CD14-positive monocyte (primary cell): ENCODE measurements at regions not wholly inside any gene's neighbourhood (a gene's known extent, or its start where the extent isn't known, plus 50 kb on each side); places are given as distances from the start of the nearest gene placed in this dataset.
A peak's percentile ranks its signal among the peaks of the same experiment; 100 is the strongest.

Experiments used
- DNase-seq, 3 donors: peaks; one replicate each; pipeline ENCODE4 v3.0.0-alpha.2; 2011 to 2022
- H2AFZ ChIP-seq: 2 replicates; pipeline ENCODE4 v1.6.0; 2012; ENCODE audit warnings: mild to moderate bottlenecking, low read depth, low read length, inconsistent platforms; ENCODE audit not compliant: insufficient read depth, poor library complexity, severe bottlenecking
- H3K27ac ChIP-seq, 2 donors: 1 replicate in 1 of 2; 2 replicates in 1 of 2; pipeline ENCODE4 v1.5.1; 2012 to 2013; ENCODE audit warnings: low read length in 2 of 2, control low read depth in 1 of 2, inconsistent platforms in 1 of 2, low read depth in 1 of 2, mild to moderate bottlenecking in 1 of 2
- H3K27me3 ChIP-seq, 2 donors: one replicate each; pipeline versions ENCODE4 v1.6.0 to v1.6.1; 2011 to 2013; ENCODE audit warnings: low read length in 2 of 2; ENCODE audit not compliant: control insufficient read depth in 2 of 2, insufficient read depth in 2 of 2
- H3K36me3 ChIP-seq, 2 donors: replicated peaks in 1 of 2; 1 replicate in 1 of 2; 2 replicates in 1 of 2; pipeline versions ENCODE4 v1.5.1 to v1.6.1; 2012 to 2013; ENCODE audit warnings: low read length in 2 of 2, control low read depth in 1 of 2, inconsistent platforms in 1 of 2, mild to moderate bottlenecking in 1 of 2; ENCODE audit not compliant: insufficient read depth in 2 of 2, control insufficient read depth in 1 of 2
- H3K4me1 ChIP-seq, 2 donors: 1 replicate in 1 of 2; 2 replicates in 1 of 2; pipeline versions ENCODE4 v1.5.1 to v1.6.1; 2012 to 2013; ENCODE audit warnings: low read length in 2 of 2, control low read depth in 1 of 2, inconsistent platforms in 1 of 2, mild to moderate bottlenecking in 1 of 2, moderate library complexity in 1 of 2; ENCODE audit not compliant: insufficient read depth in 2 of 2, control insufficient read depth in 1 of 2
- H3K4me2 ChIP-seq: replicated peaks from 2 replicates; pipeline ENCODE3; 2012; ENCODE audit warnings: low read length, moderate library complexity, mild to moderate bottlenecking; ENCODE audit not compliant: poor library complexity, severe bottlenecking; ENCODE audit errors: extremely low read depth
- H3K4me3 ChIP-seq, 3 experiments: fragments of 200-600 bp in 1 of 3; sonication (generic) in 1 of 3; replicated peaks in 1 of 3; 1 replicate in 2 of 3; 2 replicates in 1 of 3; pipeline ENCODE4 v1.5.1; 2011 to 2013; ENCODE audit warnings: low read length in 3 of 3, mild to moderate bottlenecking in 3 of 3, control low read depth in 2 of 3, low read depth in 2 of 3, inconsistent platforms in 1 of 3, moderate library complexity in 1 of 3
- H3K79me2 ChIP-seq: 2 replicates; pipeline ENCODE4 v1.6.0; 2012; ENCODE audit warnings: mild to moderate bottlenecking, control low read depth, inconsistent platforms, low read length, moderate library complexity; ENCODE audit not compliant: insufficient read depth
- H3K9ac ChIP-seq: 2 replicates; pipeline ENCODE4 v1.6.0; 2017; ENCODE audit warnings: low read length, mild to moderate bottlenecking; ENCODE audit not compliant: insufficient read depth, poor library complexity, severe bottlenecking
- H3K9me3 ChIP-seq, 2 donors: replicated peaks in 1 of 2; 1 replicate in 1 of 2; 2 replicates in 1 of 2; pipeline versions ENCODE4 v1.5.1 to v1.6.1; 2012 to 2013; ENCODE audit warnings: low read length in 2 of 2, control low read depth in 1 of 2; ENCODE audit not compliant: control insufficient read depth in 1 of 2, insufficient read depth in 1 of 2
- H4K20me1 ChIP-seq: 2 replicates; pipeline ENCODE4 v1.6.0; 2012; ENCODE audit warnings: mild to moderate bottlenecking, low read length, control low read depth, moderate library complexity; ENCODE audit not compliant: insufficient read depth
- H3K27ac Mint-ChIP-seq, 7 donors: one replicate each; pipeline ENCODE4 v1.8.0; 2020; ENCODE audit warnings: mild to moderate bottlenecking in 7 of 7, mixed read lengths in 7 of 7, moderate library complexity in 6 of 7, inconsistent platforms in 2 of 7
- H3K27me3 Mint-ChIP-seq, 3 donors: one replicate each; pipeline ENCODE4 v1.8.0; 2021 to 2022; ENCODE audit warnings: low read depth in 3 of 3, mild to moderate bottlenecking in 3 of 3, mixed read lengths in 3 of 3, moderate library complexity in 3 of 3, inconsistent platforms in 1 of 3
- H3K36me3 Mint-ChIP-seq, 2 donors: one replicate each; pipeline ENCODE4 v1.8.0; 2020; ENCODE audit warnings: mixed read lengths in 2 of 2, inconsistent platforms in 1 of 2, mild to moderate bottlenecking in 1 of 2
- H3K4me1 Mint-ChIP-seq: one replicate; pipeline ENCODE4 v1.8.0; 2020; ENCODE audit warnings: mild to moderate bottlenecking, mixed read lengths
- H3K4me3 Mint-ChIP-seq, 2 donors: one replicate each; pipeline ENCODE4 v1.8.0; 2020; ENCODE audit warnings: mild to moderate bottlenecking in 2 of 2, mixed read lengths in 2 of 2, moderate library complexity in 1 of 2
- H3K9me3 Mint-ChIP-seq, 7 donors: one replicate each; pipeline ENCODE4 v1.8.0; 2020 to 2022; ENCODE audit warnings: mixed read lengths in 7 of 7, mild to moderate bottlenecking in 6 of 7, moderate library complexity in 6 of 7, inconsistent platforms in 2 of 7
- CTCF ChIP-seq: fragments of 200-600 bp; IDR thresholded peaks from one replicate; pipeline ENCODE4 v1.8.0; 2022; ENCODE audit warnings: antibody characterized with exemption, mild to moderate bottlenecking
- WGBS: methylation state at CpG from one replicate; pipeline ENCODE4 v1.1.5; 2013; ENCODE audit warnings: missing lambda C conversion rate; ENCODE audit not compliant: insufficient coverage; 5-methylcytosine and 5-hydroxymethylcytosine counted together
- intact Hi-C, 2 donors: fragments of 100-400 bp; cut with micrococcal nuclease; formaldehyde crosslinking; loops; one replicate each; pipeline versions ENCODE4 v1.15.0 to v1.15.1; 2023

- Histone ChIP-seq H3K4me1 (no peaks in the 10 kb centered on the region), H4K20me1 (no peaks in the 10 kb centered on the region), H3K4me3 (no peak overlapping the region), H2AFZ (no peak overlapping the region), H3K79me2 (no peaks in the 10 kb centered on the region), H3K4me2 (no peak overlapping the region), H3K27me3 (peaks cover 0 to 2% of the 10 kb centered on the region in 2 donors), H3K36me3 (no peaks in the 10 kb centered on the region), H3K27ac (no peak overlapping the region), H3K9ac (no peak overlapping the region), H3K9me3 (no peaks in the 10 kb centered on the region)
- H3K27me3 Mint-ChIP-seq: peaks cover 0 to 7% (median 4%) of the 10 kb centered on the region in 3 donors
- intact Hi-C loops: no loop called here
- no peaks in the 10 kb centered on the region for H3K4me1 Mint-ChIP-seq
- H3K27ac Mint-ChIP-seq: no peak overlapping the region
- DNase-seq: no peak
- no peak for TF ChIP-seq CTCF
- no CpG with 5 or more reads among the region's 3 CpGs for WGBS
- no peak overlapping the region for H3K4me3 Mint-ChIP-seq
- no peaks in the 10 kb centered on the region for H3K36me3 Mint-ChIP-seq
- peaks cover 0 to 5% (median 0%) of the 10 kb centered on the region in 7 donors for H3K9me3 Mint-ChIP-seq
Measured at GRCh38 chr20:6848041-6848440, 80.6 kb downstream of the BMP2 start.

- DNase-seq: no peak
- Histone ChIP-seq H3K79me2 (no peaks in the 10 kb centered on the region), H3K4me1 (no peaks in the 10 kb centered on the region), H3K9me3 (no peaks in the 10 kb centered on the region), H3K27me3 (peaks cover 0 to 2% of the 10 kb centered on the region in 2 donors), H3K36me3 (no peaks in the 10 kb centered on the region), H4K20me1 (no peaks in the 10 kb centered on the region), H3K9ac (no peak overlapping the region), H3K27ac (no peak overlapping the region), H2AFZ (no peak overlapping the region), H3K4me2 (no peak overlapping the region), H3K4me3 (no peak overlapping the region)
- TF ChIP-seq CTCF: no peak
- intact Hi-C loops: no loop called here
- no peaks in the 10 kb centered on the region for H3K36me3 Mint-ChIP-seq
- peaks cover 0 to 5% (median 0%) of the 10 kb centered on the region in 7 donors for H3K9me3 Mint-ChIP-seq
- peak overlapping the region in 1 of 7 donors; percentile 27 for H3K27ac Mint-ChIP-seq
- H3K27me3 Mint-ChIP-seq: peaks cover 0 to 7% (median 4%) of the 10 kb centered on the region in 3 donors
- no CpG with 5 or more reads among the region's 2 CpGs for WGBS
- no peak overlapping the region for H3K4me3 Mint-ChIP-seq
- H3K4me1 Mint-ChIP-seq: no peaks in the 10 kb centered on the region
Measured at GRCh38 chr20:6848992-6849391, 81.5 kb downstream of the BMP2 start.
